Uterus (tissue), 3 donors: ENCODE measurements at regions not wholly inside any gene's neighbourhood (a gene's known extent, or its start where the extent isn't known, plus 50 kb on each side); places are given as distances from the start of the nearest gene placed in this dataset.

Experiments used
- DNase-seq, 2 donors: peaks; one replicate each; pipeline ENCODE4 v3.0.0-alpha.2; 2019 to 2020
- H3K27ac ChIP-seq, 2 donors: fragments of 200-600 bp; sonication (generic); 1 replicate in 1 of 2; 2 replicates in 1 of 2; pipeline ENCODE4 v1.5.1; 2016 to 2018
- H3K27me3 ChIP-seq, 2 donors: fragments of 200-600 bp; sonication (generic); one replicate each; pipeline ENCODE4 v1.5.1; 2018 to 2019; ENCODE audit warnings: control low read depth in 1 of 2
- H3K36me3 ChIP-seq, 2 donors: fragments of 200-600 bp; sonication (generic); one replicate each; pipeline ENCODE4 v1.5.1; 2019; ENCODE audit warnings: control low read depth in 1 of 2
- H3K4me1 ChIP-seq, 2 donors: fragments of 200-600 bp; sonication (generic); one replicate each; pipeline ENCODE4 v1.5.1; 2018 to 2019; ENCODE audit warnings: control low read depth in 1 of 2
- H3K4me3 ChIP-seq, 2 donors: fragments of 200-600 bp; sonication (generic); 1 replicate in 1 of 2; 2 replicates in 1 of 2; pipeline ENCODE4 v1.5.1; 2018 to 2019; ENCODE audit warnings: mild to moderate bottlenecking in 1 of 2
- H3K9me3 ChIP-seq, 2 donors: fragments of 200-600 bp; sonication (generic); one replicate each; pipeline ENCODE4 v1.5.1; 2019; ENCODE audit warnings: control low read depth in 1 of 2
- POLR2A ChIP-seq, 2 donors: fragments of 450-650 bp; IDR thresholded peaks; one replicate each; pipeline ENCODE4 v1.6.1; 2016; ENCODE audit warnings: antibody characterized with exemption in 2 of 2, mild to moderate bottlenecking in 1 of 2, moderate library complexity in 1 of 2
- intact Hi-C: fragments of 100-400 bp; cut with DNase I; formaldehyde crosslinking; loops from one replicate; pipeline ENCODE4 v1.15.1; 2023; ENCODE audit warnings: low total_unique reads
- TF ChIP-seq, protein P1 (sequence below), 4 experiments: fragments of 200-600 bp in 2 of 4; fragments of 450-650 bp in 2 of 4; sonication (generic) in 2 of 4; IDR thresholded peaks; one replicate each; pipeline ENCODE4 v1.5.1; 2016 to 2019; ENCODE audit warnings: antibody characterized with exemption in 4 of 4, mild to moderate bottlenecking in 2 of 4, moderate library complexity in 1 of 4
- donor health status: DM: yes; HTN: yes; CAD: no.

DNA sequence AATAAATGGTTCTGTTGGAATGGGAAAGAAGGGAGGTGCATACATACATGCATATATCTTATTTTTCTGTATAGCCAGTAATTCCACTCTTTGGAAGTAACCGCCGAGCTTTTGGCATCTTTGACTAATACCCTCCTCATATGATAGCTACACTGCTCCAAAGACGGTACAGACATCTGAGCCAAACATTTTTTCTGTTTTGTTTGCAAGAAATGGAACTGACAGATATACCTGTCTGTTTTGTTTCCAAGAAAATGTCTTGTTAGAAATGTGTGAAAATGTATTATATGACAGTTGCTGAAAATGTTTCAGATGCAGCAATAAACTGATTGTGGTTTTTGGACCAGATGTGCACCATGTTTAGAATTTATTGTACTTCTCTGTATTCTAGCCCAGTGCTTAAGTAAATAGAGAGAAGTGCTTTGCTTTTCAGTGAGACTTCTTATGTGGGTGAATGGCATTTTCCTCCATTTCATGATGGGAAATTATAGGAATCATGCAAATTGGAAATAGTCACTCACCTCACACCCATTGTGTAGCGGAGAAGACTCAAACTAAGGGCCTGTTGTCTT lies 396.9 kb downstream of the KCNRG start:
- intact Hi-C loops: no loop called here
- peak overlapping the region in 1 of 2 donors; percentile 54 for H3K27ac ChIP-seq
- no peak for TF ChIP-seq POLR2A (IDR thresholded peaks at IDR 0.05)
- TF ChIP-seq, protein P1, sequence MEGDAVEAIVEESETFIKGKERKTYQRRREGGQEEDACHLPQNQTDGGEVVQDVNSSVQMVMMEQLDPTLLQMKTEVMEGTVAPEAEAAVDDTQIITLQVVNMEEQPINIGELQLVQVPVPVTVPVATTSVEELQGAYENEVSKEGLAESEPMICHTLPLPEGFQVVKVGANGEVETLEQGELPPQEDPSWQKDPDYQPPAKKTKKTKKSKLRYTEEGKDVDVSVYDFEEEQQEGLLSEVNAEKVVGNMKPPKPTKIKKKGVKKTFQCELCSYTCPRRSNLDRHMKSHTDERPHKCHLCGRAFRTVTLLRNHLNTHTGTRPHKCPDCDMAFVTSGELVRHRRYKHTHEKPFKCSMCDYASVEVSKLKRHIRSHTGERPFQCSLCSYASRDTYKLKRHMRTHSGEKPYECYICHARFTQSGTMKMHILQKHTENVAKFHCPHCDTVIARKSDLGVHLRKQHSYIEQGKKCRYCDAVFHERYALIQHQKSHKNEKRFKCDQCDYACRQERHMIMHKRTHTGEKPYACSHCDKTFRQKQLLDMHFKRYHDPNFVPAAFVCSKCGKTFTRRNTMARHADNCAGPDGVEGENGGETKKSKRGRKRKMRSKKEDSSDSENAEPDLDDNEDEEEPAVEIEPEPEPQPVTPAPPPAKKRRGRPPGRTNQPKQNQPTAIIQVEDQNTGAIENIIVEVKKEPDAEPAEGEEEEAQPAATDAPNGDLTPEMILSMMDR (IDR thresholded peaks at IDR 0.05): no peak

GRCh38 chr13:50414640-50415039 lies 399.4 kb downstream of the KCNRG start:
- Histone ChIP-seq H3K4me3 (no peak overlapping the region), H3K36me3 (no peaks in the 10 kb centered on the region), H3K9me3 (no peaks in the 10 kb centered on the region), H3K4me1 (no peaks in the 10 kb centered on the region), H3K27me3 (no peaks in the 10 kb centered on the region), H3K27ac (no peak overlapping the region)
- no peak for TF ChIP-seq POLR2A (IDR thresholded peaks at IDR 0.05)
- TF ChIP-seq, protein P1 (IDR thresholded peaks at IDR 0.05): no peak
- no peak for DNase-seq
- intact Hi-C loops: no loop called here

More for the DNA sequence above, 396.9 kb downstream of the KCNRG start:
- H3K27me3 ChIP-seq: no peaks in the 10 kb centered on the region
- no peak overlapping the region for H3K4me3 ChIP-seq
- no peak for DNase-seq
- H3K4me1 ChIP-seq: no peaks in the 10 kb centered on the region
- H3K36me3 ChIP-seq: no peaks in the 10 kb centered on the region
- no peaks in the 10 kb centered on the region for H3K9me3 ChIP-seq

GRCh38 chr13:50415428-50415827 lies 400.2 kb downstream of the KCNRG start:
- Histone ChIP-seq H3K27me3 (no peaks in the 10 kb centered on the region), H3K27ac (no peak overlapping the region), H3K9me3 (no peaks in the 10 kb centered on the region), H3K36me3 (no peaks in the 10 kb centered on the region), H3K4me3 (no peak overlapping the region), H3K4me1 (no peaks in the 10 kb centered on the region)
- no peak for TF ChIP-seq POLR2A (IDR thresholded peaks at IDR 0.05)
- TF ChIP-seq, protein P1 (IDR thresholded peaks at IDR 0.05): no peak
- intact Hi-C loops: no loop called here
- DNase-seq: no peak

DNA sequence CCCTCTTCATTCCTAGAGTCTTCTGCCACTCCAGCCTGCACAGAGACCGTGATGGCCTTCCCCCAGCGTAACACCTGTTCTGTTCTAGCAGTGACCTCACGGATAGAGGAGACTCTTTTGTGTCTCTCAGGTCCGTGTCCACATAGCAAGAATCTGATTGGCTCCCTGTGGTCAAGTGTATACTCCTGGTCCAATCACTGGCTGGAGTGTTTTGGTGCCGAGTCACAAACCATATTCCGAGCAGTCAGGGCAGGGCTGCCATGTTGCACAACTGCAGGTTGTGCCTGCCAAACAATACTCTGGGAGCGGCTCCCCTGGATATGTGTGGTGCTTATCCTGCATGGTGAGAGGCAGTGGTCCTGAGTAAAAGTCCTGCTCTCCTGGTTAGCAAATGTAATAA lies 402.4 kb downstream of the KCNRG start:
- Histone ChIP-seq H3K9me3 (no peaks in the 10 kb centered on the region), H3K27me3 (no peaks in the 10 kb centered on the region), H3K27ac (no peak overlapping the region), H3K4me1 (peaks cover 0 to 3% of the 10 kb centered on the region in 2 donors), H3K36me3 (no peaks in the 10 kb centered on the region), H3K4me3 (no peak overlapping the region)
- intact Hi-C loops: no loop called here
- DNase-seq: no peak
- TF ChIP-seq POLR2A (IDR thresholded peaks at IDR 0.05): no peak
- TF ChIP-seq, protein P1 (IDR thresholded peaks at IDR 0.05): no peak

- H3K27me3 ChIP-seq: no peaks in the 10 kb centered on the region
- DNase-seq: no peak
- TF ChIP-seq POLR2A (IDR thresholded peaks at IDR 0.05): no peak
- TF ChIP-seq, protein P1 (IDR thresholded peaks at IDR 0.05): no peak
- H3K36me3 ChIP-seq: no peaks in the 10 kb centered on the region
- H3K4me1 ChIP-seq: peaks cover 0 to 7% of the 10 kb centered on the region in 2 donors
- H3K4me3 ChIP-seq: no peak overlapping the region
- H3K27ac ChIP-seq: no peak overlapping the region
- intact Hi-C loops: no loop called here
- H3K9me3 ChIP-seq: no peaks in the 10 kb centered on the region
Measured at GRCh38 chr13:50419331-50419865, 404.2 kb downstream of the KCNRG start.
